GM21515 (cell line): ENCODE measurements at regions not wholly inside any gene's neighbourhood (a gene's known extent, or its start where the extent isn't known, plus 50 kb on each side); places are given as distances from the start of the nearest gene placed in this dataset.

Source experiments
- ATAC-seq: cut with Tn5 transposase; IDR thresholded peaks from one replicate; pipeline ENCODE4 v1.9.1; 2021; ENCODE audit not compliant: unreplicated experiment

- ATAC-seq = no peak
These were observed 306.6 kb downstream of the SLC6A15 start for GRCh38 chr12:84605983-84606382.

- no peak for ATAC-seq
These were observed 308.0 kb downstream of the SLC6A15 start for GRCh38 chr12:84604551-84604950.

DNA sequence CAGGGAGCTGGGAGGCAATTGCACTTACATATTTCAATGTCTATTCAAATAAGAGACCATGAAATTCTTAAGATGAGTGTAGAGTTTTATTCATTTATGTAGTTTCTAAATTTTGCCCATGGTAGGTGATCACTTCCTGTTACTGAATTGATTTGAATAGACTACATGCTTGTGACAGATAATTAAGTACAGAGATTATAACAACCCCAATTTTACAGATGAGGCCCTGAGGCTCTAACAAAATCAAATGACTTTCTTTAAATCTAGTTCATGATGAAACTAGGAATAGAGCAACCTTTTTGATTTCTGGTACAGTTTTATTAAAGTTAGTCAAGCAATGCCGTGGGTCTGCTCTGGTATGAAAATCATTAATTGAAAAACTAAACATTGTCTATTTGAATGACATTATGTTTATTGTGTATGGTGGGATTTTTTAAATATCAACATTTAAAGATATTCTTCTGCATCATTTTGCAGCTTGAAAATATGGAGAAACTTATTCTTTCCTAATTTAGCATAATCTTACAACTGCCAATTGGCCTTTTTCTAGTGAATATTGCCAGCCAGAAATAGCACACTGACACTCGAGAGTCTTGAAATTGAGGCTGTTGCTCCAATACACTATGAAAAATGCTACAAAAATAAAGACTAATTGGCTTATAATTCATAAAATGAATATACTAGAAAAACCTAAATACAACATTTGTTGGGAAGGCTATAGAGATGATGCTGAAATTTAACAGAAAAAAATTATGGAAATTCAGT, 308.9 kb downstream of the SLC6A15 start:
- no peak for ATAC-seq

- ATAC-seq = no peak
These were observed 311.1 kb downstream of the SLC6A15 start for GRCh38 chr12:84601483-84601882.

DNA sequence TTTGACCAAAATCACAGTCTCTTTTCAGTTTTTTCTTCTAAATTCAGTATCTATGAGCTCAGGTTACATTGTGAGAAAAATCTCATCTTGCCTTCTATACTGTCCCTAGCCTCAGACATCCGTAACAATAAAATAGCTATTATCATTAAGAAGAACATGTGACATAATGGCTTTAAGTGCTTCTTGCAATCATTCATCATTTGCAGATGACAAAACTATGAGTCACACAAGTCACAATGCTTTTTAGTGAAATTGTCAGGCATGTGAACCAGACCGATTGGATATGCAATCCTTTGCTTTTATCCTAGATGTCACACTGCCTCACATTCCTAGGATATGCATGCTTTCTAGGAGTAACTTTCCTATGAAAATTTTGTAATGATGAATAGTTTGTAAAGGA, 313.1 kb downstream of the SLC6A15 start:
- ATAC-seq = no peak

- no peak for ATAC-seq
These were observed 316.3 kb downstream of the SLC6A15 start for GRCh38 chr12:84596266-84596665.

- no peak for ATAC-seq
These were observed 318.4 kb downstream of the SLC6A15 start for GRCh38 chr12:84594157-84594556.

DNA sequence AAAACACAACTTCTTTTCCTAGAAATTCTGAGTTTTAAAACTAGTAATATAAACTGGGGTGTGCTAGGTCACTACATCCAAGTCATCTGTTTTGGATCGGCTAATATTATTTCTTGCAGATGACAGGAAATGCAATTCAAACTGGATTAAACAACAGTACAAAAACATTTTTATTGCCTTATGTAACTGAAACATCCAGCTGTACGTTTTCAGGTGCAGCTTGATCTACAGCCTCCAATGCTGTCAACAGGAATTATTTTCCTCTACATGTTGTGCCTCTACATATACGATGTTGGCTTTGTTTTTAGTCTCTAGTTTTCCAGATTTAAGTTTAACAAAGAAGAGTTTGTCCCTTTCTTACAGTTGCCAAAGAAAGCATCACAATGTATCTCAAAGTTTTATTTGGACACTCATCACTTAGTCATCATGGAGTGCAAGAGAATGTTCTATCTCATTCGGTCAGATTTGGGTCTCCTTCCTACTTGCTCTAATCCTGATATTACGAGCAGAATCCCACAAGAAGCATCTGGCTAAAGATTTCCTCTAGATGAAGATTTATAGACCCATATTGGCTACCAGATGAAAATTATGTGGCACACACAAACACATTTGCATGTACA, 326.7 kb downstream of the SLC6A15 start:
- no peak for ATAC-seq

GRCh38 chr12:84572196-84572595, 340.4 kb downstream of the SLC6A15 start:
- ATAC-seq = no peak

DNA sequence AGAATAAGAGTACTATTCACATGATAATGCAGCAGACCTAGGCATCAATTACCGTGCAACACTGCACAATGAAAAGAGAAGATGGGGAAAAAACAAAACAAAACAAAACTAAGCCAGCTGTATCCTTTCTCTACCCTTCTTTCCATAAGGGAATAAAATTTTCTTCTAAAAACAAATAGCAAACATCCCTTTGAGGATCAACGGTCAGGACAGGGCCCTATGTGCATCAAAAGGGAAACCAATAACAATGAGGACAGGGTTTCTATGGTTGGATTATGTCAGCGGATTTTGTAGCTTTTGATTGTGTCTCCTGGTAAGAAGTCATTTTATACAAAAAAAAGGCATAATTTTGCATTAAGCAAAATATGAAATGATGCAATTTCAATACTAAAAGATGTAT, 350.3 kb downstream of the SLC6A15 start:
- no peak for ATAC-seq

GRCh38 chr12:84561351-84561750, 351.2 kb downstream of the SLC6A15 start:
- no peak for ATAC-seq

- ATAC-seq = no peak
These were observed 358.3 kb downstream of the SLC6A15 start for GRCh38 chr12:84554199-84554723.

DNA sequence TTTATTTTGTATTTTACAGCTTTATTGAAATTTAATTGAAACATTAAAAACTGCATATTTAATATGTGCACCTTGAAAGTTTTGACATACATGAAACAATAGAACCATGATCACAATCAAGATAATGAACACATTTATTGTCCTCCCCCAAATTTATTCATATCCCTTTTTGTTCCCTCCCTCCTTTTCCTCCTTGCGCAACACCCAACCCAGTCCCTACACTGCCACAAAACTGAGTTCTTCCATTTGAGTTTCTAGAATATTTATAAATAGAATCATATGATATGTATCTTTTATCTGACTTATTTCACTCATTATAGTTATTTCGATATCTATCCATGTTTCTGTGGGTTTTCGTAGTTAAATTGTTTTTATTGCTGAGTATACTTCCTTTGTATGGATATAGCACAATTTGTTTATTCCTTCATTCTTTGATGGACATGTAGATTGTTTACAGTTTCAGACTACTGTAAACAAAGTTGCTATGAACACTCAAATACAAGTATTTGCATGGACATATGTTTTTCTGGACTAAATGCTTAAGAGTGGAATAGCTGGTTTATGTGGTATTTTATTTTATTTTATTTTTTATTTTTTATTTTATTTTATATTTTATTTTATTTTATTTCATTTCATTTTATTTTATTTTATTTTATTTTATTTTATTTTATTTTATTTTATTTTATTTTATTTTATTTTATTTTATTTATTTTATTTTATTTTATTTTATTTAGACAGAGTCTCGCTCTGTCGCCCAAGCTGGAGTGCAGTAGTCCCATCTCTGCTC, 359.1 kb downstream of the SLC6A15 start:
- no peak for ATAC-seq

GRCh38 chr12:84551373-84551772, 361.2 kb downstream of the SLC6A15 start:
- no peak for ATAC-seq

DNA sequence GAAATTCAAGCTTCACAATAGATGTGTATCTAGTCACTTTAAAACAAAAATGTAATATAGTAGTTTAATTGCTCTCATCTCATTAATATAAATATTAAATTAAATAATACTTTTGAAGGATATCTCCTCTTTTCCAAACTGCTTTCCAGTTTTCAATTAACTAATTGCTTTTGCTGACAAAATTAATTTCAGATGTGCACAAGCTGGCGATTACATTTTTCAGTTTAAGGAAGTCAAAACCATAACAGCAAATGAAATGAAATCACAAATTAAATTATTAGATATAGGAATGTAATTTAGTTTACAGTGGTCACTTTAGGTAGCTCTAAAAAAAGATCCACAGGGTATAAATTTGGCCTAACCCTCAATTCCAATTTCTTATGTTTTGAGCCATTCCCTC, 362.1 kb downstream of the SLC6A15 start:
- ATAC-seq = no peak

DNA sequence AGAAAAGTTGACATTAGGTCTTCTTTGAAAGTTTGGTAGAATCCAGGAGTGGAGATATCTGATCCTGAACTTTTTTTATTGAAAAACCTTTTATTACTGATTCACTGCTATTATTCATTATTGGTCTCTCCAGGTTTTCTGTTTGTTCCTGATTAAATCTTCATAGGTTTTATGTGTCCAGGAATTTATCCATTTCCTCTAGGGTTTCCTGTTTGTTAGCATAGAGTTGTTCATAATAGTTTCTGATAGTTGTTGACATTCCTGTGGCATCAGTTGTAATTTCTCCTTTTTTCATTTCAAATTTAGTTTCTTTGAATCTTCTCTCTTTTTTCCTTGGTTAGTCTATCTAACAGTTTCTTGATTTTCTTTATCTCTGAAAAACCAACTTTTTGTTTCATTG, 370.3 kb downstream of the SLC6A15 start:
- ATAC-seq = no peak

- ATAC-seq = no peak
These were observed 374.9 kb downstream of the SLC6A15 start for GRCh38 chr12:84537666-84538065.

DNA sequence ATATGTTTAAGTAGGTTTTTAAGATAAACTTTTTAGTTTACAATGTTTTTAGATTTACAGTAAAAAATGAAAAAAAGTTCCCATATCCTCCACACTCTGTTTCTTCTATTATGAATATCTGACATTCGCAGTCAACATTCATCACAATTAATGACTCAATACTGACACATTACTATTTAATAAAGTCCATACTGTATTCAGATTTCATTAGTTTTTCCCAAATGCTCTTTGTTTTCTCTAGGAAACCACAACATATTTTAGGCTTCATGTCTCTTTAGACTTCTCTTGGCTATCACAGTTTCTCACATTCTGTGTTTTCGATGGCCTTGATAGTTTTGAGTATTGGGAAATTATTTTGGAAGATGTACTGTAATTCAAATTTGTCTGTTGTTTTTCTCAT, 399.8 kb downstream of the SLC6A15 start:
- ATAC-seq = no peak

GRCh38 chr12:84508851-84509260, 403.7 kb downstream of the SLC6A15 start:
- ATAC-seq = no peak

DNA sequence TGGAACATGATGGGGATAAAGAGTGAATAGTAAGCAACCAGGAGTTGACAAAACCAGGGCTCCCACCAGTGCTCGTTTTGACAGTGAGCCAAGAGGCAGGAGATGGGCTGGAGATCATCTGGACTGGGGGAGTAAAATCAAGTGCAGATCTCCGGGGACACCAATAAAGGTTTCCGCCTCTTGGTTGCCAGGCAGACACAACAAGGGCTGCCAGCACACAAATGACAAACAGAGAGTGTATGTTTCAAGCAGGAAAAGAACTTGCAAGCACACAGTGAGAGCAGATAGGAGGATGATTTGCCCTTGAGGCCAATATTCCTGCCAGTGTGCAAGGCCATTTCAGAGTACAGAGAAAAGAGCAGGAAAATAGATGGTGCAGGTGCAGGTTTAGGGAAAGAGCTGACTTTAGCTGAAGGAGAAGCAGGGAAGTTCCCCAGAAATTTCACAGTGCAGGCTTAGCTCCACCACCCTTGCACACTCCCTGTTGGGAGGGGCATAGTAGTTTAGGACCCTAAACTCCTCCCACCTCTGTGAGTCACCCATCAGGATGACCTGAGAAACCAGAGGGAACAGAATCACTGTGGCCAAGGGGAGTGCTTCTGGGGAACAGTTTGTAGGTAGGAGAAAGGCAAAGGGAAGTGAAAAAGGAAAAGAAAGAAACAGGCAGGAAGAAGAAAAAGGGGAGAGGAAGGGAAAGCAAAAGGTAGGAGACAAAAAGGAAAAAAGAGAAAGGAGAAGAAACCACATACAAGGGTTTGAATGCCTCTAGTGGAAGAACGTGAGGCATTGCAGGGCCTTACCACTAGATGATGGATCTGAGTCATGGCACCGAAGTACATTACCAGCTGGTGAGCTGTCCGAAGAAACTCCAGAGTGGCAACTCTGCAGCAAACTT, 404.4 kb downstream of the SLC6A15 start:
- no peak for ATAC-seq

DNA sequence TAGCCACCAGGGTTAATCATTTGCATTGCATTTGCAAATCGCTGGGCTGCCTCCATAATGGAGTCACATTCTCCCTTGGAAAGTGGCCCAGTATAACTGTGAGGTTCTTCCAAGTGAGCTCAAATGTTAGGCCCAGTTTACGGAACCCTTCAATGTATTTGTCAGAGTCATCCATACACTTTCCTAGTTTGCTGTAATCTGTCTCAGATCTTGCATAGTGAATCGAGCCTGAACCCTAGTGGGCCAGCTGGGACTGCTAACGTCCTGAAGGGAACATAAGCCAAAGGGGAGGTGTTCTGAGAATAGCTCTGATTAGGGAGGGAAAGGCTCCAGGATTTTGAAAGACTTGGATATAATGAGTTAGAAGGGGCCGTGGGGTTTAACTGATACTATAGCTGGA, 406.3 kb downstream of the SLC6A15 start:
- ATAC-seq = no peak
